ENCODE measurements at regions not wholly inside any gene's neighbourhood (a gene's known extent, or its start where the extent isn't known, plus 50 kb on each side); places are given as distances from the start of the nearest gene placed in this dataset.
"Not testable (repeated sequence)": the region's sequence is repeated elsewhere in the genome, so short reads cannot be mapped to it uniquely, and the experiment has no call there.

- no peak for DNase-seq
Observed at GRCh38 chr18:41113885-41114482, 841.0 kb upstream of the PIK3C3 start.

GRCh38 chr18:41099451-41099850 lies 855.6 kb upstream of the PIK3C3 start:
- DNase-seq: no peak

- DNase-seq: no peak
Observed at GRCh38 chr18:41096504-41096903, 858.5 kb upstream of the PIK3C3 start.

- DNase-seq: no peak
Observed at GRCh38 chr18:41077076-41077475, 878.0 kb upstream of the PIK3C3 start.

GRCh38 chr18:41075212-41075611 lies 879.8 kb upstream of the PIK3C3 start:
- no peak for DNase-seq

- DNase-seq: no peak
Observed at GRCh38 chr18:41073372-41073954, 881.6 kb upstream of the PIK3C3 start.

GRCh38 chr18:41072946-41073345 lies 882.1 kb upstream of the PIK3C3 start:
- DNase-seq: no peak

- no peak for DNase-seq
Observed at GRCh38 chr18:41071826-41072225, 883.2 kb upstream of the PIK3C3 start.

GRCh38 chr18:41069167-41069566 lies 885.9 kb upstream of the PIK3C3 start:
- DNase-seq: no peak

- DNase-seq: no peak
Observed at GRCh38 chr18:41064916-41065315, 890.1 kb upstream of the PIK3C3 start.

GRCh38 chr18:41060967-41061366 lies 894.1 kb upstream of the PIK3C3 start:
- DNase-seq: no peak

GRCh38 chr18:41059126-41059415 lies 896.0 kb upstream of the PIK3C3 start:
- no peak for DNase-seq

- no peak for DNase-seq
Observed at GRCh38 chr18:41058351-41059125, 896.5 kb upstream of the PIK3C3 start.

- DNase-seq: no peak
Observed at GRCh38 chr18:41052625-41053024, 902.4 kb upstream of the PIK3C3 start.

- not testable (repeated sequence) for DNase-seq
Observed at GRCh38 chr18:41046250-41046649, 908.8 kb upstream of the PIK3C3 start.

- no peak for DNase-seq
Observed at GRCh38 chr18:41043876-41044275, 911.2 kb upstream of the PIK3C3 start.

GRCh38 chr18:41042866-41043265 lies 912.2 kb upstream of the PIK3C3 start:
- DNase-seq: no peak

GRCh38 chr18:41038071-41038470 lies 917.0 kb upstream of the PIK3C3 start:
- no peak for DNase-seq

GRCh38 chr18:41036346-41036745 lies 918.7 kb upstream of the PIK3C3 start:
- no peak for DNase-seq

- DNase-seq: no peak
Observed at GRCh38 chr18:41034413-41034812, 920.6 kb upstream of the PIK3C3 start.

GRCh38 chr18:41025666-41026065 lies 929.4 kb upstream of the PIK3C3 start:
- DNase-seq: no peak

- no peak for DNase-seq
Observed at GRCh38 chr18:41024792-41025191, 930.2 kb upstream of the PIK3C3 start.

- DNase-seq: no peak
Observed at GRCh38 chr18:41022484-41022883, 932.5 kb upstream of the PIK3C3 start.

GRCh38 chr18:41021089-41021488 lies 933.9 kb upstream of the PIK3C3 start:
- no peak for DNase-seq

- DNase-seq: no peak
Observed at GRCh38 chr18:41012194-41012593, 942.8 kb upstream of the PIK3C3 start.
